ENCODE measurements at regions not wholly inside any gene's neighbourhood (a gene's known extent, or its start where the extent isn't known, plus 50 kb on each side); places are given as distances from the start of the nearest gene placed in this dataset.

DNA sequence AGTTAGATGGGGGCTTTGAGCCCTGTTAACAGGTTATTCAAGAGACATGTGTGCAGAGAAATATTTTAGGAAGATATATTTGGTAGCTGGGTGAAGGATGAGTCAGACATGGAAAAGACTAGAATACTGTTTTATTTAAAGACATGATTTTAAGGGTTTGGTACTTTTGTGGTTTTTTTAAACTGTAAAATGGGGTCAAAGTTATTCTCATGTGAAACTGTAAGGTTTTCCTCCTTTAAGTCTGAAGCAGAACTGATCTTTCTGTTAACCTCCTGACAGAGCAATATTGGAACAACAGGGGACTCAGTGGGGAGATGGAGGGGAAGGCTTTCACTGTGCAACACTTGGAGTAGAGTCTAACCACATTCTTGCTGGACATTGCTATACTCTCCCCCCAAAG is 112.4 kb upstream of the LSM6 start:
- no peak for DNase-seq (ENCODE audit: low read depth)
- TF ChIP-seq CTCF (conservative IDR thresholded peaks at IDR 0.05; ENCODE audit: control insufficient read depth, insufficient read depth, low read depth, low read length), result no peak
- no peak overlapping the region for H3K4me3 ChIP-seq (ENCODE audit: control insufficient read depth, low read depth, low read length)

- DNase-seq (ENCODE audit: low read depth), result no peak
- no peak for TF ChIP-seq CTCF (conservative IDR thresholded peaks at IDR 0.05; ENCODE audit: control insufficient read depth, insufficient read depth, low read depth, low read length)
- H3K4me3 ChIP-seq (ENCODE audit: control insufficient read depth, low read depth, low read length), result no peak overlapping the region
Measured at GRCh38 chr4:146062340-146062739, 113.2 kb upstream of the LSM6 start.

DNA sequence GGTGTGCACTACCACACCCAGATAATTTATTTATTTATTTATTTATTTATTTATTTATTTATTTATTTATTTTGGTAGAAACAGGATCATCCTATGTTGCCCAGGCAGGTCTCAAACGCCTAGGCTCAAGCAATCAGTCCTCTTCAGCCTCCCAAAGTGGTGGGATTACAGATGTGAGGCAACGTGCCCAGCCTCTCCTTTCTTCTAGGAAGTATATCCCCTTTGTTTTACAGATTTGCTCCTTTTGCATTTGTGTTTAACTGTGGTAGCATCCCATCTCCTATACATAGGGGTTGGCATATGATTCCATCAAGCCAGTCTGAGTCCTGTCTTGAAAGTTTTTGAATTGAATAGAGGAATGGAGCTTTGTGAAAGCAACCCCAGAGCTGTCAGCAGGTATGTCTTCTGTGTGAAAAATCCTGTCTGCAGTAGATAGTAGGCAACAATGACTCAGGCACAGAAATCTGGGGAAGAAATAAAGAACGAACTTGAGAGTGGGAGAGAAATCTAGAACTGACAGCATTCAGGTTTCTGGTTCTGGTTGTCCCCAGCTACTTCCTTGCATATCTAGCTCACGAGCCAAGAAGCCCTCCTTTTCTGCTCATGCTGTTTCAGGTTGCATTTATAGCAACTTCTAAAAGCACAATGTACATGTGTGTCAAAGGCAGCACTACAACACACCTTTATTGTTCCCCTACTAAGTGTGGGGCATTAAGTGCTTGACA is 113.7 kb upstream of the LSM6 start:
- TF ChIP-seq CTCF (conservative IDR thresholded peaks at IDR 0.05; ENCODE audit: control insufficient read depth, insufficient read depth, low read depth, low read length), result no peak
- no peak overlapping the region for H3K4me3 ChIP-seq (ENCODE audit: control insufficient read depth, low read depth, low read length)
- DNase-seq (ENCODE audit: low read depth), result no peak

DNA sequence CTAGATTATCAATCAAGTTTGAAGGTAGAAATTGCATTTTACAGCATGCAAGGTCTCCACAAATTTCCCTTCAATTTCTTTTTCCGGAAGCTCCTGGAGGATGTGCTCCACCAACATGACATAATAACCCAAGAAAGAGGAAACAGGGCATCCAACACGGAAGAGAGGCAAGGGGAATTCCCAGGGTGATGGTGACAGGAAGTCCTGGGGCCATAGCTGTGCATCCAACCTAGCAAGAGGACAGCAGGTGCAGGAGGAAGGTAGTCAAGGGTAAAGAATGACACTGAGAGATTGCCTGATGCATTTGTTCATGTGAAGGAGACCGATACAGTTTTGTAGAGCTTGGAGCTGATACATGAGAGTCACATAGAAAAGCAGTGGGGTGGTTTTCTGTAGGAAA is 115.7 kb upstream of the LSM6 start:
- no peak for TF ChIP-seq CTCF (conservative IDR thresholded peaks at IDR 0.05; ENCODE audit: control insufficient read depth, insufficient read depth, low read depth, low read length)
- H3K4me3 ChIP-seq (ENCODE audit: control insufficient read depth, low read depth, low read length), result no peak overlapping the region
- DNase-seq (ENCODE audit: low read depth), result no peak

GRCh38 chr4:146059151-146059550 is 116.4 kb upstream of the LSM6 start:
- TF ChIP-seq CTCF (conservative IDR thresholded peaks at IDR 0.05; ENCODE audit: control insufficient read depth, insufficient read depth, low read depth, low read length), result no peak
- no peak for DNase-seq (ENCODE audit: low read depth)
- H3K4me3 ChIP-seq (ENCODE audit: control insufficient read depth, low read depth, low read length), result no peak overlapping the region

GRCh38 chr4:146058531-146058930 is 117.0 kb upstream of the LSM6 start:
- no peak for TF ChIP-seq CTCF (conservative IDR thresholded peaks at IDR 0.05; ENCODE audit: control insufficient read depth, insufficient read depth, low read depth, low read length)
- DNase-seq (ENCODE audit: low read depth), result no peak
- no peak overlapping the region for H3K4me3 ChIP-seq (ENCODE audit: control insufficient read depth, low read depth, low read length)

GRCh38 chr4:146054676-146055075 is 116.1 kb upstream of the ZNF827 start:
- no peak for TF ChIP-seq CTCF (conservative IDR thresholded peaks at IDR 0.05; ENCODE audit: control insufficient read depth, insufficient read depth, low read depth, low read length)
- DNase-seq (ENCODE audit: low read depth), result no peak
- H3K4me3 ChIP-seq (ENCODE audit: control insufficient read depth, low read depth, low read length), result no peak overlapping the region

All from fibroblast of mammary gland (primary cell).